Liver (tissue), 8 donors: ENCODE measurements at regions not wholly inside any gene's neighbourhood (a gene's known extent, or its start where the extent isn't known, plus 50 kb on each side); places are given as distances from the start of the nearest gene placed in this dataset.

Experiments
- DNase-seq: peaks from one replicate; pipeline ENCODE4 v3.0.0-alpha.2; 2017; ENCODE audit warnings: low spot score
- H3K27ac ChIP-seq, 2 donors: one replicate each; pipeline ENCODE4 v1.7.0; 2013; ENCODE audit warnings: inconsistent platforms in 2 of 2, low read length in 2 of 2, control low read depth in 1 of 2, low read depth in 1 of 2, mild to moderate bottlenecking in 1 of 2
- H3K27me3 ChIP-seq, 4 donors: one replicate each; pipeline versions ENCODE4 v1.6.1 to v1.7.0; 2013; ENCODE audit warnings: low read length in 3 of 4, inconsistent platforms in 1 of 4, mild to moderate bottlenecking in 1 of 4, moderate library complexity in 1 of 4; ENCODE audit not compliant: control insufficient read depth in 4 of 4, insufficient read depth in 4 of 4
- H3K36me3 ChIP-seq, 4 donors: one replicate each; pipeline versions ENCODE4 v1.6.1 to v1.7.0; 2013; ENCODE audit warnings: low read length in 3 of 4, mild to moderate bottlenecking in 3 of 4, low read depth in 1 of 4, moderate library complexity in 1 of 4; ENCODE audit not compliant: control insufficient read depth in 4 of 4, insufficient read depth in 3 of 4
- H3K4me1 ChIP-seq, 4 donors: one replicate each; pipeline versions ENCODE4 v1.6.1 to v1.7.0; 2013; ENCODE audit warnings: low read length in 3 of 4, mild to moderate bottlenecking in 3 of 4, moderate library complexity in 1 of 4; ENCODE audit not compliant: control insufficient read depth in 4 of 4, insufficient read depth in 4 of 4
- H3K4me3 ChIP-seq, 3 donors: one replicate each; pipeline versions ENCODE4 v1.6.1 to v1.7.0; 2013; ENCODE audit warnings: low read length in 3 of 3, control low read depth in 1 of 3, low read depth in 1 of 3, mild to moderate bottlenecking in 1 of 3
- H3K9ac ChIP-seq, 2 donors: one replicate each; pipeline ENCODE4 v1.7.0; 2013; ENCODE audit warnings: low read length in 2 of 2, mild to moderate bottlenecking in 2 of 2, moderate library complexity in 2 of 2, control low read depth in 1 of 2, low read depth in 1 of 2
- H3K9me3 ChIP-seq, 4 donors: one replicate each; pipeline versions ENCODE4 v1.6.1 to v1.7.0; 2013; ENCODE audit warnings: low read length in 3 of 4; ENCODE audit not compliant: control insufficient read depth in 4 of 4
- EGR1 ChIP-seq, 2 donors: IDR thresholded peaks; 2 replicates each; pipeline ENCODE4 v1.6.1; 2016 to 2018; ENCODE audit warnings: antibody characterized with exemption in 2 of 2, low read depth in 2 of 2
- FOXA1 ChIP-seq: IDR thresholded peaks from 2 replicates; pipeline ENCODE4 v1.6.1; 2016; ENCODE audit warnings: antibody characterized with exemption
- FOXA2 ChIP-seq: IDR thresholded peaks from 2 replicates; pipeline ENCODE4 v1.6.1; 2016; ENCODE audit warnings: antibody characterized with exemption
- GABPA ChIP-seq, 2 donors: IDR thresholded peaks in 1 of 2; conservative IDR thresholded peaks in 1 of 2; 2 replicates each; pipeline ENCODE4 v1.6.1; 2016; ENCODE audit warnings: antibody characterized with exemption in 2 of 2, mild to moderate bottlenecking in 1 of 2, moderate library complexity in 1 of 2
- HNF4A ChIP-seq, 2 donors: conservative IDR thresholded peaks; 2 replicates each; pipeline ENCODE4 v1.6.1; 2016; ENCODE audit warnings: antibody characterized with exemption in 2 of 2, mild to moderate bottlenecking in 2 of 2
- HNF4G ChIP-seq: IDR thresholded peaks from 2 replicates; pipeline ENCODE4 v1.6.1; 2016; ENCODE audit warnings: antibody characterized with exemption
- NR2F2 ChIP-seq: IDR thresholded peaks from 2 replicates; pipeline ENCODE4 v1.6.1; 2016; ENCODE audit warnings: antibody characterized with exemption
- RAD21 ChIP-seq, 2 donors: IDR thresholded peaks; 2 replicates each; pipeline ENCODE4 v1.6.1; 2016; ENCODE audit warnings: antibody characterized with exemption in 2 of 2, mild to moderate bottlenecking in 2 of 2
- RXRA ChIP-seq, 2 donors: IDR thresholded peaks; 2 replicates each; pipeline ENCODE4 v1.6.1; 2017 to 2018; ENCODE audit warnings: antibody characterized with exemption in 2 of 2, mild to moderate bottlenecking in 1 of 2
- SP1 ChIP-seq: IDR thresholded peaks from 2 replicates; pipeline ENCODE4 v1.6.1; 2018; ENCODE audit warnings: antibody characterized with exemption, mild to moderate bottlenecking
- TAF1 ChIP-seq: conservative IDR thresholded peaks from 2 replicates; pipeline ENCODE4 v1.6.1; 2016; ENCODE audit warnings: antibody characterized with exemption, mild to moderate bottlenecking
- YY1 ChIP-seq: IDR thresholded peaks from 2 replicates; pipeline ENCODE4 v1.6.1; 2016; ENCODE audit warnings: antibody characterized with exemption, mild to moderate bottlenecking
- WGBS: extraction: QIAGEN DNeasy Blood & Tissue Kit; methylation state at CpG from one replicate; pipeline ENCODE4 v1.1.7; 2013; 5-methylcytosine and 5-hydroxymethylcytosine counted together
- TF ChIP-seq, protein P1 (sequence below): IDR thresholded peaks from 2 replicates; pipeline ENCODE4 v1.6.1; 2016; ENCODE audit warnings: antibody characterized with exemption
- TF ChIP-seq, protein P2 (sequence below): IDR thresholded peaks from 2 replicates; pipeline ENCODE4 v1.6.1; 2016; ENCODE audit warnings: antibody characterized with exemption
- TF ChIP-seq, protein P3 (sequence below): fragments of 150-350 bp; IDR thresholded peaks from 2 replicates; pipeline ENCODE4 v1.5.1; 2017; ENCODE audit warnings: improper control_type of control experiment, low read depth, low read length; ENCODE audit not compliant: missing input control
- TF ChIP-seq, protein P4 (sequence below): IDR thresholded peaks from 2 replicates; pipeline ENCODE4 v1.6.1; 2016; ENCODE audit warnings: antibody characterized with exemption, mild to moderate bottlenecking
- TF ChIP-seq, protein P5 (sequence below): IDR thresholded peaks from 2 replicates; pipeline ENCODE4 v1.6.1; 2016; ENCODE audit warnings: antibody characterized with exemption
- donor health status: healthy.
- donor health status: healthy.
- donor health status: healthy.
- donor health status: healthy.
- donor health status: healthy.

DNA sequence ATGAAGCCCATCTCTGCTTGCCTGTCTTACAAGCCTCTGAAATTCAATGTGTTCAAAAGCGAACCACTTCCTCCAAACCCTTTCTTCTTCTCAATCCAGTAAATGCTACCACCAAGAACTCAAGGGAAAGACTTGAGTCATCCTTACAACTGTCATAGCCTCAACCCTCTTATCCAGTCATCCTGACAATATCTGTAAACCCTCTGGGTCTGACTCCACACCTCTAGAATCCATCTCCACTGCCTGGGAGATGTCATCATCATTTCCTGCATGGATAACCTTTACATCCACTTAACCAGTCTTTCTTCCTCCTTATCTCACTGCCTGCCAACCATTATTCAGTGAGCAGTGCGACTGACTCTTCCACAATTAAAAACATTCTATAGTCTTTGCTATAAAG lies 441.1 kb downstream of the SETD4 start:
- Histone ChIP-seq H3K9me3 (no peaks in the 10 kb centered on the region), H3K27ac (no peak overlapping the region), H3K4me3 (no peak overlapping the region), H3K4me1 (peaks cover 0 to 7% (median 0%) of the 10 kb centered on the region in 4 donors), H3K36me3 (no peaks in the 10 kb centered on the region), H3K27me3 (peaks cover 0 to 5% (median 0%) of the 10 kb centered on the region in 4 donors), H3K9ac (no peak overlapping the region)
- TF ChIP-seq, protein P1, sequence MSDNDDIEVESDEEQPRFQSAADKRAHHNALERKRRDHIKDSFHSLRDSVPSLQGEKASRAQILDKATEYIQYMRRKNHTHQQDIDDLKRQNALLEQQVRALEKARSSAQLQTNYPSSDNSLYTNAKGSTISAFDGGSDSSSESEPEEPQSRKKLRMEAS, result no peak
- TF ChIP-seq, protein P2, sequence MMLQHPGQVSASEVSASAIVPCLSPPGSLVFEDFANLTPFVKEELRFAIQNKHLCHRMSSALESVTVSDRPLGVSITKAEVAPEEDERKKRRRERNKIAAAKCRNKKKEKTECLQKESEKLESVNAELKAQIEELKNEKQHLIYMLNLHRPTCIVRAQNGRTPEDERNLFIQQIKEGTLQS, result no peak
- TF ChIP-seq FOXA2 (no peak), HNF4G (no peak), HNF4A (conservative IDR thresholded peaks at IDR 0.05) (no peak), NR2F2 (no peak), GABPA (IDR thresholded peaks at IDR 0.05 in 1 of 2, conservative IDR thresholded peaks at IDR 0.05 in 1 of 2) (no peak), EGR1 (IDR thresholded peaks at IDR 0.05; ENCODE audit: low read depth in 2 of 2) (no peak), SP1 (no peak), RAD21 (IDR thresholded peaks at IDR 0.05) (no peak), YY1 (no peak), TAF1 (no peak), FOXA1 (no peak), RXRA (IDR thresholded peaks at IDR 0.05) (no peak)
- TF ChIP-seq, protein P3, sequence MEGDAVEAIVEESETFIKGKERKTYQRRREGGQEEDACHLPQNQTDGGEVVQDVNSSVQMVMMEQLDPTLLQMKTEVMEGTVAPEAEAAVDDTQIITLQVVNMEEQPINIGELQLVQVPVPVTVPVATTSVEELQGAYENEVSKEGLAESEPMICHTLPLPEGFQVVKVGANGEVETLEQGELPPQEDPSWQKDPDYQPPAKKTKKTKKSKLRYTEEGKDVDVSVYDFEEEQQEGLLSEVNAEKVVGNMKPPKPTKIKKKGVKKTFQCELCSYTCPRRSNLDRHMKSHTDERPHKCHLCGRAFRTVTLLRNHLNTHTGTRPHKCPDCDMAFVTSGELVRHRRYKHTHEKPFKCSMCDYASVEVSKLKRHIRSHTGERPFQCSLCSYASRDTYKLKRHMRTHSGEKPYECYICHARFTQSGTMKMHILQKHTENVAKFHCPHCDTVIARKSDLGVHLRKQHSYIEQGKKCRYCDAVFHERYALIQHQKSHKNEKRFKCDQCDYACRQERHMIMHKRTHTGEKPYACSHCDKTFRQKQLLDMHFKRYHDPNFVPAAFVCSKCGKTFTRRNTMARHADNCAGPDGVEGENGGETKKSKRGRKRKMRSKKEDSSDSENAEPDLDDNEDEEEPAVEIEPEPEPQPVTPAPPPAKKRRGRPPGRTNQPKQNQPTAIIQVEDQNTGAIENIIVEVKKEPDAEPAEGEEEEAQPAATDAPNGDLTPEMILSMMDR, result no peak
- TF ChIP-seq, protein P4, sequence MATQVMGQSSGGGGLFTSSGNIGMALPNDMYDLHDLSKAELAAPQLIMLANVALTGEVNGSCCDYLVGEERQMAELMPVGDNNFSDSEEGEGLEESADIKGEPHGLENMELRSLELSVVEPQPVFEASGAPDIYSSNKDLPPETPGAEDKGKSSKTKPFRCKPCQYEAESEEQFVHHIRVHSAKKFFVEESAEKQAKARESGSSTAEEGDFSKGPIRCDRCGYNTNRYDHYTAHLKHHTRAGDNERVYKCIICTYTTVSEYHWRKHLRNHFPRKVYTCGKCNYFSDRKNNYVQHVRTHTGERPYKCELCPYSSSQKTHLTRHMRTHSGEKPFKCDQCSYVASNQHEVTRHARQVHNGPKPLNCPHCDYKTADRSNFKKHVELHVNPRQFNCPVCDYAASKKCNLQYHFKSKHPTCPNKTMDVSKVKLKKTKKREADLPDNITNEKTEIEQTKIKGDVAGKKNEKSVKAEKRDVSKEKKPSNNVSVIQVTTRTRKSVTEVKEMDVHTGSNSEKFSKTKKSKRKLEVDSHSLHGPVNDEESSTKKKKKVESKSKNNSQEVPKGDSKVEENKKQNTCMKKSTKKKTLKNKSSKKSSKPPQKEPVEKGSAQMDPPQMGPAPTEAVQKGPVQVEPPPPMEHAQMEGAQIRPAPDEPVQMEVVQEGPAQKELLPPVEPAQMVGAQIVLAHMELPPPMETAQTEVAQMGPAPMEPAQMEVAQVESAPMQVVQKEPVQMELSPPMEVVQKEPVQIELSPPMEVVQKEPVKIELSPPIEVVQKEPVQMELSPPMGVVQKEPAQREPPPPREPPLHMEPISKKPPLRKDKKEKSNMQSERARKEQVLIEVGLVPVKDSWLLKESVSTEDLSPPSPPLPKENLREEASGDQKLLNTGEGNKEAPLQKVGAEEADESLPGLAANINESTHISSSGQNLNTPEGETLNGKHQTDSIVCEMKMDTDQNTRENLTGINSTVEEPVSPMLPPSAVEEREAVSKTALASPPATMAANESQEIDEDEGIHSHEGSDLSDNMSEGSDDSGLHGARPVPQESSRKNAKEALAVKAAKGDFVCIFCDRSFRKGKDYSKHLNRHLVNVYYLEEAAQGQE, result no peak
- TF ChIP-seq, protein P5, sequence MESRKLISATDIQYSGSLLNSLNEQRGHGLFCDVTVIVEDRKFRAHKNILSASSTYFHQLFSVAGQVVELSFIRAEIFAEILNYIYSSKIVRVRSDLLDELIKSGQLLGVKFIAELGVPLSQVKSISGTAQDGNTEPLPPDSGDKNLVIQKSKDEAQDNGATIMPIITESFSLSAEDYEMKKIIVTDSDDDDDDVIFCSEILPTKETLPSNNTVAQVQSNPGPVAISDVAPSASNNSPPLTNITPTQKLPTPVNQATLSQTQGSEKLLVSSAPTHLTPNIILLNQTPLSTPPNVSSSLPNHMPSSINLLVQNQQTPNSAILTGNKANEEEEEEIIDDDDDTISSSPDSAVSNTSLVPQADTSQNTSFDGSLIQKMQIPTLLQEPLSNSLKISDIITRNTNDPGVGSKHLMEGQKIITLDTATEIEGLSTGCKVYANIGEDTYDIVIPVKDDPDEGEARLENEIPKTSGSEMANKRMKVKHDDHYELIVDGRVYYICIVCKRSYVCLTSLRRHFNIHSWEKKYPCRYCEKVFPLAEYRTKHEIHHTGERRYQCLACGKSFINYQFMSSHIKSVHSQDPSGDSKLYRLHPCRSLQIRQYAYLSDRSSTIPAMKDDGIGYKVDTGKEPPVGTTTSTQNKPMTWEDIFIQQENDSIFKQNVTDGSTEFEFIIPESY, result no peak
- WGBS, result 81% methylated on average over 2 of the region's 2 CpGs
- DNase-seq, result no peak

DNA sequence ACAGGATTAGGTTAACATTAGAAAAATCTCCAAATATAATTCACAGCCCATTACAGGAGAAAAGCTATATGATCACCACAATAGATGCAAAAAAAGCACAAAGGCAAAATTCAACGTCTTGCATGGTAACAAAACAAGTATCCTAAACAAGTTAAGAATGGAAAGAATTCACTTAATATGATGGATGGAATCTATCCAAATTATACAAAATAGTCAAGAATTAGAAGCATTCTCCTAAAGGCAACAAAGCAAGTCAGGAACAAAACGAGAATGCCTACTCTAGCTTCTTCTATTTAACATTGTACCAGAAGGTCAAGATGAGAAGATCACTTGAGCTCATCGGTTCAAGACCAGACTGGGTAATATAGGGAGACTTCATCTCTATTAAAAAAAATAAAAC lies 442.8 kb downstream of the SETD4 start:
- Histone ChIP-seq H3K27ac (no peak overlapping the region), H3K27me3 (peaks cover 0 to 7% (median 0%) of the 10 kb centered on the region in 4 donors), H3K9me3 (no peaks in the 10 kb centered on the region), H3K4me3 (no peak overlapping the region), H3K4me1 (peaks cover 0 to 7% (median 0%) of the 10 kb centered on the region in 4 donors), H3K9ac (no peak overlapping the region), H3K36me3 (no peaks in the 10 kb centered on the region)
- WGBS, result 80% methylated on average over 3 of the region's 3 CpGs
- TF ChIP-seq, protein P2, result no peak
- DNase-seq, result no peak
